CD14-positive monocyte (primary cell): ENCODE measurements at regions not wholly inside any gene's neighbourhood (a gene's known extent, or its start where the extent isn't known, plus 50 kb on each side); places are given as distances from the start of the nearest gene placed in this dataset.

Source experiments
- DNase-seq, 3 donors: peaks; one replicate each; pipeline ENCODE4 v3.0.0-alpha.2; 2011 to 2022
- H2AFZ ChIP-seq: 2 replicates; pipeline ENCODE4 v1.6.0; 2012; ENCODE audit warnings: mild to moderate bottlenecking, low read depth, low read length, inconsistent platforms; ENCODE audit not compliant: insufficient read depth, poor library complexity, severe bottlenecking
- H3K27ac ChIP-seq, 2 donors: 1 replicate in 1 of 2; 2 replicates in 1 of 2; pipeline ENCODE4 v1.5.1; 2012 to 2013; ENCODE audit warnings: low read length in 2 of 2, control low read depth in 1 of 2, inconsistent platforms in 1 of 2, low read depth in 1 of 2, mild to moderate bottlenecking in 1 of 2
- H3K27me3 ChIP-seq, 2 donors: one replicate each; pipeline versions ENCODE4 v1.6.0 to v1.6.1; 2011 to 2013; ENCODE audit warnings: low read length in 2 of 2; ENCODE audit not compliant: control insufficient read depth in 2 of 2, insufficient read depth in 2 of 2
- H3K36me3 ChIP-seq, 2 donors: replicated peaks in 1 of 2; 1 replicate in 1 of 2; 2 replicates in 1 of 2; pipeline versions ENCODE4 v1.5.1 to v1.6.1; 2012 to 2013; ENCODE audit warnings: low read length in 2 of 2, control low read depth in 1 of 2, inconsistent platforms in 1 of 2, mild to moderate bottlenecking in 1 of 2; ENCODE audit not compliant: insufficient read depth in 2 of 2, control insufficient read depth in 1 of 2
- H3K4me1 ChIP-seq, 2 donors: 1 replicate in 1 of 2; 2 replicates in 1 of 2; pipeline versions ENCODE4 v1.5.1 to v1.6.1; 2012 to 2013; ENCODE audit warnings: low read length in 2 of 2, control low read depth in 1 of 2, inconsistent platforms in 1 of 2, mild to moderate bottlenecking in 1 of 2, moderate library complexity in 1 of 2; ENCODE audit not compliant: insufficient read depth in 2 of 2, control insufficient read depth in 1 of 2
- H3K4me2 ChIP-seq: replicated peaks from 2 replicates; pipeline ENCODE3; 2012; ENCODE audit warnings: low read length, moderate library complexity, mild to moderate bottlenecking; ENCODE audit not compliant: poor library complexity, severe bottlenecking; ENCODE audit errors: extremely low read depth
- H3K4me3 ChIP-seq, 3 experiments: fragments of 200-600 bp in 1 of 3; sonication (generic) in 1 of 3; replicated peaks in 1 of 3; 1 replicate in 2 of 3; 2 replicates in 1 of 3; pipeline ENCODE4 v1.5.1; 2011 to 2013; ENCODE audit warnings: low read length in 3 of 3, mild to moderate bottlenecking in 3 of 3, control low read depth in 2 of 3, low read depth in 2 of 3, inconsistent platforms in 1 of 3, moderate library complexity in 1 of 3
- H3K79me2 ChIP-seq: 2 replicates; pipeline ENCODE4 v1.6.0; 2012; ENCODE audit warnings: mild to moderate bottlenecking, control low read depth, inconsistent platforms, low read length, moderate library complexity; ENCODE audit not compliant: insufficient read depth
- H3K9ac ChIP-seq: 2 replicates; pipeline ENCODE4 v1.6.0; 2017; ENCODE audit warnings: low read length, mild to moderate bottlenecking; ENCODE audit not compliant: insufficient read depth, poor library complexity, severe bottlenecking
- H3K9me3 ChIP-seq, 2 donors: replicated peaks in 1 of 2; 1 replicate in 1 of 2; 2 replicates in 1 of 2; pipeline versions ENCODE4 v1.5.1 to v1.6.1; 2012 to 2013; ENCODE audit warnings: low read length in 2 of 2, control low read depth in 1 of 2; ENCODE audit not compliant: control insufficient read depth in 1 of 2, insufficient read depth in 1 of 2
- H4K20me1 ChIP-seq: 2 replicates; pipeline ENCODE4 v1.6.0; 2012; ENCODE audit warnings: mild to moderate bottlenecking, low read length, control low read depth, moderate library complexity; ENCODE audit not compliant: insufficient read depth
- H3K27ac Mint-ChIP-seq, 7 donors: one replicate each; pipeline ENCODE4 v1.8.0; 2020; ENCODE audit warnings: mild to moderate bottlenecking in 7 of 7, mixed read lengths in 7 of 7, moderate library complexity in 6 of 7, inconsistent platforms in 2 of 7
- H3K27me3 Mint-ChIP-seq, 3 donors: one replicate each; pipeline ENCODE4 v1.8.0; 2021 to 2022; ENCODE audit warnings: low read depth in 3 of 3, mild to moderate bottlenecking in 3 of 3, mixed read lengths in 3 of 3, moderate library complexity in 3 of 3, inconsistent platforms in 1 of 3
- H3K36me3 Mint-ChIP-seq, 2 donors: one replicate each; pipeline ENCODE4 v1.8.0; 2020; ENCODE audit warnings: mixed read lengths in 2 of 2, inconsistent platforms in 1 of 2, mild to moderate bottlenecking in 1 of 2
- H3K4me1 Mint-ChIP-seq: one replicate; pipeline ENCODE4 v1.8.0; 2020; ENCODE audit warnings: mild to moderate bottlenecking, mixed read lengths
- H3K4me3 Mint-ChIP-seq, 2 donors: one replicate each; pipeline ENCODE4 v1.8.0; 2020; ENCODE audit warnings: mild to moderate bottlenecking in 2 of 2, mixed read lengths in 2 of 2, moderate library complexity in 1 of 2
- H3K9me3 Mint-ChIP-seq, 7 donors: one replicate each; pipeline ENCODE4 v1.8.0; 2020 to 2022; ENCODE audit warnings: mixed read lengths in 7 of 7, mild to moderate bottlenecking in 6 of 7, moderate library complexity in 6 of 7, inconsistent platforms in 2 of 7
- CTCF ChIP-seq: fragments of 200-600 bp; IDR thresholded peaks from one replicate; pipeline ENCODE4 v1.8.0; 2022; ENCODE audit warnings: antibody characterized with exemption, mild to moderate bottlenecking
- WGBS: methylation state at CpG from one replicate; pipeline ENCODE4 v1.1.5; 2013; ENCODE audit warnings: missing lambda C conversion rate; ENCODE audit not compliant: insufficient coverage; 5-methylcytosine and 5-hydroxymethylcytosine counted together
- intact Hi-C, 2 donors: fragments of 100-400 bp; cut with micrococcal nuclease; formaldehyde crosslinking; loops; one replicate each; pipeline versions ENCODE4 v1.15.0 to v1.15.1; 2023

- Mint-ChIP-seq H3K4me1 (no peaks in the 10 kb centered on the region), H3K4me3 (no peak overlapping the region), H3K36me3 (no peaks in the 10 kb centered on the region), H3K27ac (no peak overlapping the region), H3K27me3 (no peaks in the 10 kb centered on the region), H3K9me3 (peaks cover 0 to 3% (median 0%) of the 10 kb centered on the region in 7 donors)
- Histone ChIP-seq H3K36me3 (no peaks in the 10 kb centered on the region), H3K9me3 (no peaks in the 10 kb centered on the region), H3K79me2 (no peaks in the 10 kb centered on the region), H3K9ac (no peak overlapping the region), H2AFZ (no peak overlapping the region), H3K27ac (no peak overlapping the region), H3K4me2 (no peak overlapping the region), H3K4me1 (no peaks in the 10 kb centered on the region), H4K20me1 (no peaks in the 10 kb centered on the region), H3K27me3 (no peaks in the 10 kb centered on the region), H3K4me3 (no peak overlapping the region)
- intact Hi-C loops: no loop called here
- no peak for DNase-seq
- TF ChIP-seq CTCF: no peak
- WGBS: 80% methylated on average over 1 of the region's 3 CpGs
These were observed 460.5 kb upstream of the CNKSR2 start for GRCh38 chrX:20913760-20914159.

GRCh38 chrX:20906571-20906970, 467.6 kb upstream of the CNKSR2 start:
- H3K27me3 Mint-ChIP-seq: peaks cover 0 to 3% (median 1%) of the 10 kb centered on the region in 3 donors
- Histone ChIP-seq H3K4me1 (no peaks in the 10 kb centered on the region), H3K27ac (no peak overlapping the region), H3K36me3 (no peaks in the 10 kb centered on the region), H4K20me1 (no peaks in the 10 kb centered on the region), H3K9ac (no peak overlapping the region), H3K27me3 (no peaks in the 10 kb centered on the region), H3K9me3 (no peaks in the 10 kb centered on the region), H3K4me2 (no peak overlapping the region), H2AFZ (no peak overlapping the region), H3K79me2 (no peaks in the 10 kb centered on the region), H3K4me3 (no peak overlapping the region)
- TF ChIP-seq CTCF: no peak
- no peak for DNase-seq
- no peak overlapping the region for H3K27ac Mint-ChIP-seq
- H3K4me1 Mint-ChIP-seq: no peaks in the 10 kb centered on the region
- no peaks in the 10 kb centered on the region for H3K36me3 Mint-ChIP-seq
- H3K9me3 Mint-ChIP-seq: peaks cover 0 to 6% (median 5%) of the 10 kb centered on the region in 7 donors
- H3K4me3 Mint-ChIP-seq: no peak overlapping the region
- intact Hi-C loops: no loop called here
